ENCODE measurements at regions not wholly inside any gene's neighbourhood (a gene's known extent, or its start where the extent isn't known, plus 50 kb on each side); places are given as distances from the start of the nearest gene placed in this dataset.
"Not testable (repeated sequence)": the region's sequence is repeated elsewhere in the genome, so short reads cannot be mapped to it uniquely, and the experiment has no call there.

GRCh38 chr6:68071740-68072139, 563.3 kb upstream of the ADGRB3 start:
- no peak for DNase-seq (ENCODE audit: low spot score)
- H3K4me1 ChIP-seq (ENCODE audit: control insufficient read depth in 1 of 2, low read depth in 2 of 2) = no peaks in the 10 kb centered on the region
- no peak overlapping the region for H3K27ac ChIP-seq
- H3K36me3 ChIP-seq = no peaks in the 10 kb centered on the region
- ATAC-seq (ENCODE audit: insufficient number of reproducible peaks, low FRiP score, low read depth) = no peak
- no peaks in the 10 kb centered on the region for H3K27me3 ChIP-seq (replicated peaks; ENCODE audit: insufficient read depth)
- no peak overlapping the region for H3K4me3 ChIP-seq
- TF ChIP-seq CTCF (IDR thresholded peaks at IDR 0.05) = no peak
- H3K9me3 ChIP-seq = no peaks in the 10 kb centered on the region

- H3K27me3 ChIP-seq (replicated peaks; ENCODE audit: insufficient read depth) = no peaks in the 10 kb centered on the region
- H3K4me1 ChIP-seq (ENCODE audit: control insufficient read depth in 1 of 2, low read depth in 2 of 2) = no peaks in the 10 kb centered on the region
- no peak for TF ChIP-seq CTCF (IDR thresholded peaks at IDR 0.05)
- H3K27ac ChIP-seq = no peak overlapping the region
- ATAC-seq (ENCODE audit: insufficient number of reproducible peaks, low FRiP score, low read depth) = no peak
- no peaks in the 10 kb centered on the region for H3K9me3 ChIP-seq
- no peaks in the 10 kb centered on the region for H3K36me3 ChIP-seq
- no peak overlapping the region for H3K4me3 ChIP-seq
- DNase-seq (ENCODE audit: low spot score) = no peak
Observed at GRCh38 chr6:68069921-68070710, 565.0 kb upstream of the ADGRB3 start.

- Histone ChIP-seq H3K4me3 (peak overlapping the region; percentile 27), H3K9me3 (no peaks in the 10 kb centered on the region), H3K36me3 (no peaks in the 10 kb centered on the region), H3K4me1 (ENCODE audit: control insufficient read depth in 1 of 2, low read depth in 2 of 2) (no peaks in the 10 kb centered on the region), H3K27ac (no peak overlapping the region), H3K27me3 (replicated peaks; ENCODE audit: insufficient read depth) (no peaks in the 10 kb centered on the region)
- TF ChIP-seq CTCF (IDR thresholded peaks at IDR 0.05) = no peak
- DNase-seq (ENCODE audit: low spot score) = no peak
- no peak for ATAC-seq (ENCODE audit: insufficient number of reproducible peaks, low FRiP score, low read depth)
Observed at GRCh38 chr6:68059899-68060298, 575.2 kb upstream of the ADGRB3 start.

- Histone ChIP-seq H3K36me3 (no peaks in the 10 kb centered on the region), H3K4me1 (ENCODE audit: control insufficient read depth in 1 of 2, low read depth in 2 of 2) (no peaks in the 10 kb centered on the region), H3K27me3 (replicated peaks; ENCODE audit: insufficient read depth) (no peaks in the 10 kb centered on the region), H3K27ac (no peak overlapping the region), H3K4me3 (no peak overlapping the region), H3K9me3 (no peaks in the 10 kb centered on the region)
- DNase-seq (ENCODE audit: low spot score) = no peak
- TF ChIP-seq CTCF (IDR thresholded peaks at IDR 0.05) = no peak
- ATAC-seq (ENCODE audit: insufficient number of reproducible peaks, low FRiP score, low read depth) = no peak
Observed at GRCh38 chr6:68059261-68059660, 575.8 kb upstream of the ADGRB3 start.

- H3K4me1 ChIP-seq (ENCODE audit: control insufficient read depth in 1 of 2, low read depth in 2 of 2); DNase-seq (ENCODE audit: low spot score); H3K36me3 ChIP-seq; H3K27me3 ChIP-seq (replicated peaks; ENCODE audit: insufficient read depth); H3K4me3 ChIP-seq; H3K27ac ChIP-seq; H3K9me3 ChIP-seq; ATAC-seq (ENCODE audit: insufficient number of reproducible peaks, low FRiP score, low read depth): not testable (repeated sequence)
Observed at GRCh38 chr6:68056596-68056995, 578.5 kb upstream of the ADGRB3 start.

GRCh38 chr6:68054756-68055155, 580.3 kb upstream of the ADGRB3 start:
- no peak for TF ChIP-seq CTCF (IDR thresholded peaks at IDR 0.05)
- no peak overlapping the region for H3K4me3 ChIP-seq
- no peak for DNase-seq (ENCODE audit: low spot score)

More at GRCh38 chr6:68054756-68055155, 580.3 kb upstream of the ADGRB3 start:
- Histone ChIP-seq H3K4me1 (ENCODE audit: control insufficient read depth in 1 of 2, low read depth in 2 of 2) (no peaks in the 10 kb centered on the region), H3K27me3 (replicated peaks; ENCODE audit: insufficient read depth) (no peaks in the 10 kb centered on the region), H3K36me3 (no peaks in the 10 kb centered on the region), H3K9me3 (no peaks in the 10 kb centered on the region), H3K27ac (no peak overlapping the region)
- no peak for ATAC-seq (ENCODE audit: insufficient number of reproducible peaks, low FRiP score, low read depth)

Measured in thoracic aorta (tissue), 2 donors.